PC-9 (cell line): ENCODE measurements at regions not wholly inside any gene's neighbourhood (a gene's known extent, or its start where the extent isn't known, plus 50 kb on each side); places are given as distances from the start of the nearest gene placed in this dataset.

Source experiments
- EZH2 ChIP-seq: fragments of 200-600 bp; sonication (generic); IDR thresholded peaks from 2 replicates; pipeline ENCODE4 v1.8.0; 2017; ENCODE audit warnings: antibody characterized with exemption, low read depth
- TF ChIP-seq, protein P1 (sequence below): fragments of 200-600 bp; sonication (generic); conservative IDR thresholded peaks from 2 replicates; pipeline ENCODE4 v1.6.1; 2017; ENCODE audit warnings: mixed run types, antibody characterized with exemption, mild to moderate bottlenecking, moderate library complexity

DNA sequence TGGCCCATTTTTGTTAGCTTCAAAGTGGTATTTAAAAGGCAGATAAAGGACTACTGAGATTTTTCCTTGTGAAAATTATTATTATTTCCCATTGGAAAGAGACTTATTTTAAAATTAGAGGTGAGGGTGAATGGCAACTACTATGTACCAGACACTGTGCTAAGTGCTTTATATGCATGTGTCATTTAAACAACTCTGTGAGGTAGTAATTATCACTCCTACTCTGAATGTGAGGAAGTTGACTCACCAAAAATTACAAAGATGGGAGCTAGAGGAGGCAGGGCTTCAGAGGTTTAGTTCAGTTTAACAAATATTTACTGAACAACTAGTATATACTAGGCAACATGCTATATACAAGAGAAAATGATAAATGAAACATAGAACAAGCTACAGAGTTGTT is 78.2 kb downstream of the MSL3 start:
- TF ChIP-seq, protein P1, sequence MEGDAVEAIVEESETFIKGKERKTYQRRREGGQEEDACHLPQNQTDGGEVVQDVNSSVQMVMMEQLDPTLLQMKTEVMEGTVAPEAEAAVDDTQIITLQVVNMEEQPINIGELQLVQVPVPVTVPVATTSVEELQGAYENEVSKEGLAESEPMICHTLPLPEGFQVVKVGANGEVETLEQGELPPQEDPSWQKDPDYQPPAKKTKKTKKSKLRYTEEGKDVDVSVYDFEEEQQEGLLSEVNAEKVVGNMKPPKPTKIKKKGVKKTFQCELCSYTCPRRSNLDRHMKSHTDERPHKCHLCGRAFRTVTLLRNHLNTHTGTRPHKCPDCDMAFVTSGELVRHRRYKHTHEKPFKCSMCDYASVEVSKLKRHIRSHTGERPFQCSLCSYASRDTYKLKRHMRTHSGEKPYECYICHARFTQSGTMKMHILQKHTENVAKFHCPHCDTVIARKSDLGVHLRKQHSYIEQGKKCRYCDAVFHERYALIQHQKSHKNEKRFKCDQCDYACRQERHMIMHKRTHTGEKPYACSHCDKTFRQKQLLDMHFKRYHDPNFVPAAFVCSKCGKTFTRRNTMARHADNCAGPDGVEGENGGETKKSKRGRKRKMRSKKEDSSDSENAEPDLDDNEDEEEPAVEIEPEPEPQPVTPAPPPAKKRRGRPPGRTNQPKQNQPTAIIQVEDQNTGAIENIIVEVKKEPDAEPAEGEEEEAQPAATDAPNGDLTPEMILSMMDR: no peak
- TF ChIP-seq EZH2: no peak
